Neural progenitor cell (in vitro differentiated cells): ENCODE measurements at regions not wholly inside any gene's neighbourhood (a gene's known extent, or its start where the extent isn't known, plus 50 kb on each side); places are given as distances from the start of the nearest gene placed in this dataset.

ENCODE experiments used
- CTCF ChIP-seq: fragments of 200-600 bp; sonication (generic); IDR thresholded peaks from 2 replicates; pipeline ENCODE4 v1.5.1; 2017; ENCODE audit warnings: antibody characterized with exemption, mild to moderate bottlenecking
- EZH2 ChIP-seq: fragments of 200-600 bp; sonication (generic); IDR thresholded peaks from 2 replicates; pipeline ENCODE4 v1.6.1; 2017; ENCODE audit warnings: antibody characterized with exemption, mild to moderate bottlenecking, moderate library complexity

- TF ChIP-seq CTCF (no peak), EZH2 (no peak)
Observed at GRCh38 chr14:22344673-22345072, 244.4 kb downstream of the DAD1 start.
